Uterus (tissue), 2 donors: ENCODE measurements at regions not wholly inside any gene's neighbourhood (a gene's known extent, or its start where the extent isn't known, plus 50 kb on each side); places are given as distances from the start of the nearest gene placed in this dataset.

Experiments
- CTCF ChIP-seq, 4 experiments: fragments of 200-600 bp in 2 of 4; fragments of 450-650 bp in 2 of 4; sonication (generic) in 2 of 4; IDR thresholded peaks; one replicate each; pipeline ENCODE4 v1.5.1; 2016 to 2019; ENCODE audit warnings: antibody characterized with exemption in 4 of 4, mild to moderate bottlenecking in 2 of 4, moderate library complexity in 1 of 4
- POLR2A ChIP-seq, 2 donors: fragments of 450-650 bp; IDR thresholded peaks; one replicate each; pipeline ENCODE4 v1.6.1; 2016; ENCODE audit warnings: antibody characterized with exemption in 2 of 2, mild to moderate bottlenecking in 1 of 2, moderate library complexity in 1 of 2

DNA sequence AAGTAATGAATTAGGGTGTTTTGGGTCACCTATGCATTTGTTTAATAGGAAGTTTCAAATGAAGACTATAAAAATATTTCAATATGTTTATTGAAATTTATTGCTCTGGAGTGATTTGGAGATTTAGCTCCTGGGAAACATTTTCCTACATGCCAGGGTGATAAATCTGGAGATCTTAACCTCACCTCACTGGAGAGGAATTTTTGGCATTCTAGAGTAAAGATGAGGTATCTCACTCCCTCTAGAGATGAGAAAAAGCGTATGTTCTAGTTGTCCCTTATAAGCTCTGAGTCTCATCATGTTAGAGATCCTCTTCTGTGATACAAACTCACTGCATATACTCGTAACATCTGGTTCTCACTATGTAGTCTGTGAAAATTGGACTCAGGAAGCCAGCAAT lies 219.0 kb downstream of the KLHL4 start:
- TF ChIP-seq CTCF (IDR thresholded peaks at IDR 0.05) (no peak), POLR2A (IDR thresholded peaks at IDR 0.05) (no peak)
